GM12801 (cell line): ENCODE measurements at regions not wholly inside any gene's neighbourhood (a gene's known extent, or its start where the extent isn't known, plus 50 kb on each side); places are given as distances from the start of the nearest gene placed in this dataset.

ENCODE experiments used
- TF ChIP-seq, protein P1 (sequence below): IDR thresholded peaks from one replicate; pipeline ENCODE4 v1.5.1; 2011; ENCODE audit warnings: control low read depth; ENCODE audit not compliant: insufficient read length; ENCODE audit errors: extremely low read depth

DNA sequence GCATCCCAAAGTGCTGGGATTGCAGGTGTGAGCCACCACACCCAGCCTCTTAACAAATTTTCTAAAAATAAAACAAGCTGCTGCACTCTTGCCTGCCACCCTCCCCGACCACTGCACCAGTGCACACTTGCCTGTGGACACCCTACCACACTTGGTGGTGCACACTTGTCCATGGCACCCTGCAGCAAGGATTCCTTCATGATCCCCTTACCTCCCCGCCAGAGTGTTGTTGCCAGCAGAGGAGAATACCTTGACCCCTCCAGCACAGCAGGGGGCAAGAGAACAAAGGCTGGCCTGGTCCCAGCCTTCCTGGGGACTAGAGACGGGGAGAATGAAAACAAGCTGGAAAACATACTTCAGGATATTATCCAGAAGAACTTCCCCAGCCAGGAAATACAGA, 65.9 kb upstream of the KCND2 start:
- TF ChIP-seq, protein P1, sequence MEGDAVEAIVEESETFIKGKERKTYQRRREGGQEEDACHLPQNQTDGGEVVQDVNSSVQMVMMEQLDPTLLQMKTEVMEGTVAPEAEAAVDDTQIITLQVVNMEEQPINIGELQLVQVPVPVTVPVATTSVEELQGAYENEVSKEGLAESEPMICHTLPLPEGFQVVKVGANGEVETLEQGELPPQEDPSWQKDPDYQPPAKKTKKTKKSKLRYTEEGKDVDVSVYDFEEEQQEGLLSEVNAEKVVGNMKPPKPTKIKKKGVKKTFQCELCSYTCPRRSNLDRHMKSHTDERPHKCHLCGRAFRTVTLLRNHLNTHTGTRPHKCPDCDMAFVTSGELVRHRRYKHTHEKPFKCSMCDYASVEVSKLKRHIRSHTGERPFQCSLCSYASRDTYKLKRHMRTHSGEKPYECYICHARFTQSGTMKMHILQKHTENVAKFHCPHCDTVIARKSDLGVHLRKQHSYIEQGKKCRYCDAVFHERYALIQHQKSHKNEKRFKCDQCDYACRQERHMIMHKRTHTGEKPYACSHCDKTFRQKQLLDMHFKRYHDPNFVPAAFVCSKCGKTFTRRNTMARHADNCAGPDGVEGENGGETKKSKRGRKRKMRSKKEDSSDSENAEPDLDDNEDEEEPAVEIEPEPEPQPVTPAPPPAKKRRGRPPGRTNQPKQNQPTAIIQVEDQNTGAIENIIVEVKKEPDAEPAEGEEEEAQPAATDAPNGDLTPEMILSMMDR, result no peak

DNA sequence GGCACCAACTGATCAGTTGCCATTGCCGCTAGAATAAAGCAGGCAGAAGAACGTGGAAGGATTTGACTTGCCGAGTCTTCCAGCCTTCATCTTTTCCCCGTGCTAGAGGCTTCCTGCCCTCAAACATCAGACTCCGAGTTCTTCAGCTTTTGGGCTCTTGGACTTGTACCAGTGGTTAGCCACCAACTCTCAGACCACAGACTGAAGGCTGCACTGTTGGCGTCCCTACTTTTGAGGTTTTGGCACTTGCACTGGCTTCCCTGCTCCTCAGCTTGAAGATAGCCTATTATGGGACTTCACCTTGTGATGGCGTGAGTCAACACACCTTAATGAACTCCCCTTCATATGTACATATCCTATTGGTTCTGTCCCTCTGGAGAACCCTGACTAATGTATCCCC, 57.3 kb upstream of the KCND2 start:
- TF ChIP-seq, protein P1, result no peak

DNA sequence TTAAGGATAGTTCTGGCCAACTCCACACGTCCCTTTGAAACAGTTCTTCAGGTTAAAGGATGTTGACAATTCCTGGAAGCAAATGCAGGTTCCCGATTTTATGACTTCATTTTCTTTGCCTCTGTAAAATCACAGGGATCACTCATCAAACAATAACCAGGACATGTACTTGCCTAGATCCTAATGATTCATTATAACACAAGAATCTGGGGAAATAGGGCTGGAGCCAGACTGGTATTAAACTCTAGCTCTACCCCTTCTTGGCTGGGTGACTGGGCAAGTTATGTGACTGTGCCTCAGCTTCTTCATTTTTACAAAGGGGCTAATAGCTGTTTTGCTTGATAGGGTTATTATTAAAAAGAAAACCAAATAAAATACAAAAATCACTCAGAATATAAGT, 56.0 kb upstream of the KCND2 start:
- TF ChIP-seq, protein P1, result no peak

DNA sequence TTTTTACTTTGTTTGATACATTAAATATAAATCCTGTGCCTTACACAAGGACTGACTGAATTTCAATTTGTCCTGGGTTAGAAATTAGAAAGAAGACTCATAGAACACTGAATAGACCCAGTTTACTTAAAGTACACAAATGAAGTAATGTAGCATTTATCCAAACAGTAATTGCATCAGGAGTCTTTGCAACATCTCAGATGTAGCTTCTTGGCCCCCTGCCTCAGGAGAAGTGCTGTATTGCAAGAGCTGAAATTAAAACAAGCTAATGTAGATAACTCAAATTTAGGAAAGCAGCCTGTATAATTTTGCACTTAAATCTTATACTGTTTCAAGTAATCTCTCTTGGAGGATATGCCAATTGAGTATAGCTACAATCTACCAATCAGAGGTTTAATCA, 54.3 kb upstream of the KCND2 start:
- TF ChIP-seq, protein P1, result no peak

DNA sequence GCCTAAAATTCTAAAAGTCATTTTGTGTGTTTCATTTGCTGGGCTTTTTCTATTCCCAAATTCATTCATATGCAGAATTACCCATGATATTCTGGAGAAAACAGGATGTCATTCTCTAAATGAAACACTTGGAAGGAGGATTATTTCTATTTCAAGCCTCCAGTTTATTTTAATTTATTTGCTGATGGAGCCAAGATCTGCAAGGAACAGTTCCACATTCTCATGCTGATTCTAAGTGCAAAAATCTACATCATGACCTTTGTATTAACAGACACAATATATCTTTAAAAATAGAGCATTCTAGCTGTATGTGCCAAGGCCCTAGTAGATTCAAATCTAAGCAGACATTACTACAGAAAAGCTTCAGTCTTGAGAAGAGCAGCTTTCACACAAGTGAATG, 51.3 kb upstream of the KCND2 start:
- TF ChIP-seq, protein P1, result no peak
